CD4-positive, alpha-beta T cell treated with Interleukin-15 for 4 hours (primary cell): ENCODE measurements at regions not wholly inside any gene's neighbourhood (a gene's known extent, or its start where the extent isn't known, plus 50 kb on each side); places are given as distances from the start of the nearest gene placed in this dataset.
"Not testable (repeated sequence)": the region's sequence is repeated elsewhere in the genome, so short reads cannot be mapped to it uniquely, and the experiment has no call there.

Source experiments
- DNase-seq: peaks from one replicate; pipeline ENCODE4 v3.0.0-alpha.2; 2020; ENCODE audit warnings: low spot score

- DNase-seq, result no peak
Observed at GRCh38 chr2:60356346-60356745, 197.1 kb downstream of the BCL11A start.

- no peak for DNase-seq
Observed at GRCh38 chr2:60355849-60356261, 197.6 kb downstream of the BCL11A start.

- DNase-seq, result no peak
Observed at GRCh38 chr2:60354713-60355112, 198.7 kb downstream of the BCL11A start.

GRCh38 chr2:60353863-60354262 is 199.6 kb downstream of the BCL11A start:
- DNase-seq, result no peak

- DNase-seq, result no peak
Observed at GRCh38 chr2:60353406-60353800, 200.1 kb downstream of the BCL11A start.

GRCh38 chr2:60352491-60353405 is 200.7 kb downstream of the BCL11A start:
- DNase-seq, result no peak

GRCh38 chr2:60351802-60352201 is 201.7 kb downstream of the BCL11A start:
- DNase-seq, result no peak

GRCh38 chr2:60351321-60351720 is 202.1 kb downstream of the BCL11A start:
- DNase-seq, result no peak

- no peak for DNase-seq
Observed at GRCh38 chr2:60350791-60351190, 202.7 kb downstream of the BCL11A start.

GRCh38 chr2:60347781-60348180 is 205.7 kb downstream of the BCL11A start:
- no peak for DNase-seq

- not testable (repeated sequence) for DNase-seq
Observed at GRCh38 chr2:60342491-60342890, 211.0 kb downstream of the BCL11A start.

- no peak for DNase-seq
Observed at GRCh38 chr2:60341151-60341550, 212.3 kb downstream of the BCL11A start.

- DNase-seq, result no peak
Observed at GRCh38 chr2:60339286-60339685, 214.2 kb downstream of the BCL11A start.

GRCh38 chr2:60337142-60337497 is 216.3 kb downstream of the BCL11A start:
- no peak for DNase-seq

- no peak for DNase-seq
Observed at GRCh38 chr2:60336442-60337141, 216.9 kb downstream of the BCL11A start.

- no peak for DNase-seq
Observed at GRCh38 chr2:60335533-60336237, 217.8 kb downstream of the BCL11A start.

- DNase-seq, result no peak
Observed at GRCh38 chr2:60334610-60335009, 218.8 kb downstream of the BCL11A start.

- DNase-seq, result no peak
Observed at GRCh38 chr2:60333264-60333663, 220.2 kb downstream of the BCL11A start.

- DNase-seq, result no peak
Observed at GRCh38 chr2:60331115-60331809, 222.2 kb downstream of the BCL11A start.

- DNase-seq, result no peak
Observed at GRCh38 chr2:60329225-60329624, 224.2 kb downstream of the BCL11A start.

GRCh38 chr2:60324536-60324935 is 228.9 kb downstream of the BCL11A start:
- no peak for DNase-seq

- no peak for DNase-seq
Observed at GRCh38 chr2:60321816-60322215, 231.6 kb downstream of the BCL11A start.
